PFSK-1 (cell line): ENCODE measurements at regions not wholly inside any gene's neighbourhood (a gene's known extent, or its start where the extent isn't known, plus 50 kb on each side); places are given as distances from the start of the nearest gene placed in this dataset.

Experiments
- FOXP2 ChIP-seq: optimal IDR thresholded peaks from 2 replicates; pipeline ENCODE3; 2011; ENCODE audit warnings: borderline replicate concordance, control low read depth, inconsistent platforms; ENCODE audit not compliant: insufficient read depth; ENCODE audit errors: extremely low read length, extremely low read depth
- POLR2AphosphoS5 ChIP-seq: IDR thresholded peaks from 2 replicates; pipeline ENCODE4 v1.6.1; 2012; ENCODE audit warnings: low read depth, mild to moderate bottlenecking, control low read depth, low read length, moderate library complexity
- REST ChIP-seq, 2 experiments: IDR thresholded peaks; 2 replicates each; pipeline versions ENCODE4 v1.6.1 to v1.8.0; 2011 to 2012; ENCODE audit warnings: low read depth in 2 of 2, low read length in 2 of 2, control low read depth in 1 of 2, inconsistent platforms in 1 of 2, mild to moderate bottlenecking in 1 of 2, moderate library complexity in 1 of 2; ENCODE audit not compliant: insufficient read depth in 1 of 2
- TAF1 ChIP-seq: IDR thresholded peaks from 2 replicates; pipeline ENCODE4 v1.6.1; 2012; ENCODE audit warnings: low read length, control low read depth, borderline replicate concordance; ENCODE audit not compliant: insufficient read depth

- TF ChIP-seq POLR2AphosphoS5 (no peak), FOXP2 (no peak), TAF1 (no peak), REST (IDR thresholded peaks at IDR 0.05; ENCODE audit: insufficient read depth in 1 of 2, low read depth in 2 of 2, low read length in 2 of 2) (no peak)
Observed at GRCh38 chr12:28955931-28956330, 193.1 kb upstream of the FAR2 start.
